Thoracic aorta (tissue), 2 donors: ENCODE measurements at regions not wholly inside any gene's neighbourhood (a gene's known extent, or its start where the extent isn't known, plus 50 kb on each side); places are given as distances from the start of the nearest gene placed in this dataset.

Source experiments
- ATAC-seq: fragments of 150-250 bp; one replicate; pipeline ENCODE4 v1.8.0; 2017; ENCODE audit warnings: low read depth; ENCODE audit not compliant: insufficient number of reproducible peaks, low FRiP score
- DNase-seq: peaks from one replicate; pipeline ENCODE4 v3.0.0-alpha.2; 2020; ENCODE audit warnings: low spot score
- H3K27ac ChIP-seq, 2 donors: fragments of 200-600 bp; sonication (generic); 1 replicate in 1 of 2; 2 replicates in 1 of 2; pipeline ENCODE4 v1.5.1; 2016; ENCODE audit warnings: mild to moderate bottlenecking in 2 of 2, moderate library complexity in 2 of 2
- H3K27me3 ChIP-seq: fragments of 200-600 bp; sonication (generic); replicated peaks from 2 replicates; pipeline ENCODE4 v1.6.0; 2016; ENCODE audit warnings: mild to moderate bottlenecking; ENCODE audit not compliant: insufficient read depth
- H3K36me3 ChIP-seq: fragments of 200-600 bp; sonication (generic); one replicate; pipeline ENCODE4 v1.5.1; 2016
- H3K4me1 ChIP-seq, 2 donors: fragments of 200-600 bp; sonication (generic); 1 replicate in 1 of 2; 2 replicates in 1 of 2; pipeline versions ENCODE4 v1.5.1 to v1.6.0; 2016; ENCODE audit warnings: low read depth in 2 of 2, mild to moderate bottlenecking in 1 of 2; ENCODE audit not compliant: control insufficient read depth in 1 of 2
- H3K4me3 ChIP-seq: fragments of 200-600 bp; sonication (generic); 2 replicates; pipeline ENCODE4 v1.5.1; 2016; ENCODE audit warnings: mild to moderate bottlenecking
- H3K9me3 ChIP-seq: fragments of 200-600 bp; sonication (generic); 2 replicates; pipeline ENCODE4 v1.5.1; 2016
- CTCF ChIP-seq: fragments of 200-600 bp; sonication (generic); IDR thresholded peaks from one replicate; pipeline ENCODE4 v1.5.1; 2019; ENCODE audit warnings: antibody characterized with exemption

- no peaks in the 10 kb centered on the region for H3K27me3 ChIP-seq
- peaks cover 0 to 8% of the 10 kb centered on the region in 2 donors for H3K4me1 ChIP-seq
- no peaks in the 10 kb centered on the region for H3K36me3 ChIP-seq
- ATAC-seq (no peak), DNase-seq (no peak)
- no peaks in the 10 kb centered on the region for H3K9me3 ChIP-seq
- no peak for TF ChIP-seq CTCF
- no peak overlapping the region for H3K27ac ChIP-seq
- no peak overlapping the region for H3K4me3 ChIP-seq
Observed at GRCh38 chr5:167281925-167282324, 1009.5 kb upstream of the WWC1 start.

GRCh38 chr5:167283691-167284090, 1007.8 kb upstream of the WWC1 start:
- Histone ChIP-seq H3K4me3 (no peak overlapping the region), H3K9me3 (no peaks in the 10 kb centered on the region)
- ATAC-seq: no peak

GRCh38 chr5:167284222-167284890, 1007.1 kb upstream of the WWC1 start:
- Histone ChIP-seq H3K27me3 (no peaks in the 10 kb centered on the region), H3K4me3 (no peak overlapping the region), H3K4me1 (peaks cover 0 to 1% of the 10 kb centered on the region in 2 donors), H3K27ac (no peak overlapping the region), H3K9me3 (no peaks in the 10 kb centered on the region), H3K36me3 (no peaks in the 10 kb centered on the region)
- DNase-seq (no peak), ATAC-seq (no peak)
- TF ChIP-seq CTCF: no peak

More at GRCh38 chr5:167283691-167284090, 1007.8 kb upstream of the WWC1 start:
- peaks cover 0 to 8% of the 10 kb centered on the region in 2 donors for H3K4me1 ChIP-seq
- TF ChIP-seq CTCF: no peak
- no peak for DNase-seq
- H3K27ac ChIP-seq: no peak overlapping the region
- H3K36me3 ChIP-seq: no peaks in the 10 kb centered on the region
- H3K27me3 ChIP-seq: no peaks in the 10 kb centered on the region

GRCh38 chr5:167285591-167285990, 1005.9 kb upstream of the WWC1 start:
- Histone ChIP-seq H3K4me1 (no peaks in the 10 kb centered on the region), H3K4me3 (no peak overlapping the region), H3K9me3 (no peaks in the 10 kb centered on the region), H3K27ac (no peak overlapping the region), H3K36me3 (no peaks in the 10 kb centered on the region), H3K27me3 (no peaks in the 10 kb centered on the region)
- DNase-seq: no peak
- ATAC-seq: no peak
- TF ChIP-seq CTCF: no peak

- DNase-seq (no peak), ATAC-seq (no peak)
- Histone ChIP-seq H3K4me3 (no peak overlapping the region), H3K27ac (no peak overlapping the region), H3K9me3 (no peaks in the 10 kb centered on the region), H3K36me3 (no peaks in the 10 kb centered on the region), H3K27me3 (no peaks in the 10 kb centered on the region), H3K4me1 (no peaks in the 10 kb centered on the region)
- TF ChIP-seq CTCF: no peak
Observed at GRCh38 chr5:167286891-167287290, 1004.6 kb upstream of the WWC1 start.
